ENCODE measurements at regions not wholly inside any gene's neighbourhood (a gene's known extent, or its start where the extent isn't known, plus 50 kb on each side); places are given as distances from the start of the nearest gene placed in this dataset.

GRCh38 chr14:61219256-61219655 is 61.9 kb downstream of the TMEM30B start:
- Histone ChIP-seq H3K36me3 (ENCODE audit: control insufficient read depth, insufficient read depth, low read length) (no peaks in the 10 kb centered on the region), H3K4me3 (ENCODE audit: low read depth, low read length) (no peak overlapping the region), H3K27me3 (ENCODE audit: control insufficient read depth, insufficient read depth, low read length) (no peaks in the 10 kb centered on the region)
- DNase-seq (ENCODE audit: low read depth) = peak; percentile 70
- TF ChIP-seq CTCF (IDR thresholded peaks at IDR 0.05; ENCODE audit: insufficient read depth, low read length, severe bottlenecking) = no peak
- FAIRE-seq = no peak

- no peak for FAIRE-seq
Measured at GRCh38 chr14:61218767-61219166, 62.4 kb downstream of the TMEM30B start.

DNA sequence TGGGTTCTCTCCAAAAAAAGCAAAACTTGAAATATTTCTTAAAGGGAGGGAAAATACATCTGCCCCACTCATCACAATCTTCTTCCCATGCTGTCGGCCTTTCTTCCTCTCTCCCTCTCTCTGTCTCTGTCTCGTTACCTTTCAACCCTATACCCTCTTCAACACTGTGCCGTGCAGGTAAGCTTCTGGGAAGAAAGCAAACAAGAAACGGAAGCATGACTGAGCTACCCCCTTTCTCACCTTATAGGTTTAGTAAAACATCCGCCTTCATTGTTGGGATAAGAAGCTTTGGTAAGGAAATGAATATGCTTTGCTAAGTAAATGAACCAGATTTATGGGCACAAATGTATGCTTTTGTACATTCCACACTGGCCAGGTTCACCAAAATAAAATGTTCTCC is 63.0 kb downstream of the TMEM30B start:
- H3K27me3 ChIP-seq (ENCODE audit: control insufficient read depth, insufficient read depth, low read length) = no peaks in the 10 kb centered on the region
- DNase-seq (ENCODE audit: low read depth) = peak; percentile 68
- no peak for TF ChIP-seq CTCF (IDR thresholded peaks at IDR 0.05; ENCODE audit: insufficient read depth, low read length, severe bottlenecking)
- FAIRE-seq = no peak
- H3K4me3 ChIP-seq (ENCODE audit: low read depth, low read length) = no peak overlapping the region
- no peaks in the 10 kb centered on the region for H3K36me3 ChIP-seq (ENCODE audit: control insufficient read depth, insufficient read depth, low read length)

More at GRCh38 chr14:61218767-61219166, 62.4 kb downstream of the TMEM30B start:
- DNase-seq (ENCODE audit: low read depth) = no peak
- Histone ChIP-seq H3K27me3 (ENCODE audit: control insufficient read depth, insufficient read depth, low read length) (no peaks in the 10 kb centered on the region), H3K36me3 (ENCODE audit: control insufficient read depth, insufficient read depth, low read length) (no peaks in the 10 kb centered on the region), H3K4me3 (ENCODE audit: low read depth, low read length) (no peak overlapping the region)
- no peak for TF ChIP-seq CTCF (IDR thresholded peaks at IDR 0.05; ENCODE audit: insufficient read depth, low read length, severe bottlenecking)

- TF ChIP-seq CTCF (IDR thresholded peaks at IDR 0.05; ENCODE audit: insufficient read depth, low read length, severe bottlenecking) = no peak
- no peak for FAIRE-seq
- no peak overlapping the region for H3K4me3 ChIP-seq (ENCODE audit: low read depth, low read length)
- no peak for DNase-seq (ENCODE audit: low read depth)
- H3K36me3 ChIP-seq (ENCODE audit: control insufficient read depth, insufficient read depth, low read length) = no peaks in the 10 kb centered on the region
- H3K27me3 ChIP-seq (ENCODE audit: control insufficient read depth, insufficient read depth, low read length) = no peaks in the 10 kb centered on the region
Measured at GRCh38 chr14:61217516-61217915, 63.6 kb downstream of the TMEM30B start.

DNA sequence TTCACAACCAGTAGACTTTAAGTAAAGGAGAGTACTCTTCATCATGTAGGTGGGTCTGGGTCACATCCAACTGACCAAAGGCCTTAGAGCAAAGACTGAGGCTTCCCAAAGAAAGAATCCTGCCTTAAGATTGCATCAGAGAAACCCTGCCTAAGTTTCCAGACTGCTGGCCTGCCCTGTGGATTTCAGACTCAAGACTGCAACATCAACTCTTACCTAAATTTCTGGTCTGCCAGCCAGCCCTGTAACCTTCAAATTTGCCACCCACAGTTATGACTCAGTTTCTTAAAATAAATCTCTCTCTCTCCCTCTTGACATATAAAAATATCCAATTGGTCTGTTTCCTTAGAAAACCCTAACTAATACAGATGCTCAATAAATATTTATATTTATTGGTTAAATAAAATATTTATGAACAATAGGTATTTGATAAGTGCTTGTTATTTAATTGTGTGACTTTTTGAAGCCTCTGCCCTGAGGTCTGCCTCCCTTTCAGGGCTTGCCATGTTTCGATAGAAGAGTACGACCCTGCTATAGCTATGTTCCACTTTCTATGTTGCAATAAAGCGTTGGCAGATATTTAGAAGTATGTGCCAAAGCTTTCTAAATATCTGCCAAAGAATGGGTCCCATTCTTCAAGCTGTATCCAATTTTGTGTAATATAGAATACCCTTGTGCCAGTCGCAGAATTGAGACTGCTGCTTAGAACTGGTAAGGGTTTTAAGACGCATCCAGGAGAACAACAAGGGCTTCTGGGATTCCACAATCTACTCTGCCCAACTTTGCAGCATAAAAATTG is 65.7 kb downstream of the TMEM30B start:
- no peak for TF ChIP-seq CTCF (IDR thresholded peaks at IDR 0.05; ENCODE audit: insufficient read depth, low read length, severe bottlenecking)
- FAIRE-seq (no peak), DNase-seq (ENCODE audit: low read depth) (no peak)
- Histone ChIP-seq H3K27me3 (ENCODE audit: control insufficient read depth, insufficient read depth, low read length) (no peaks in the 10 kb centered on the region), H3K4me3 (ENCODE audit: low read depth, low read length) (no peak overlapping the region), H3K36me3 (ENCODE audit: control insufficient read depth, insufficient read depth, low read length) (no peaks in the 10 kb centered on the region)

- DNase-seq (ENCODE audit: low read depth) (no peak), FAIRE-seq (no peak)
- no peaks in the 10 kb centered on the region for H3K36me3 ChIP-seq (ENCODE audit: control insufficient read depth, insufficient read depth, low read length)
- H3K4me3 ChIP-seq (ENCODE audit: low read depth, low read length) = no peak overlapping the region
- TF ChIP-seq CTCF (IDR thresholded peaks at IDR 0.05; ENCODE audit: insufficient read depth, low read length, severe bottlenecking) = no peak
- H3K27me3 ChIP-seq (ENCODE audit: control insufficient read depth, insufficient read depth, low read length) = no peaks in the 10 kb centered on the region
Measured at GRCh38 chr14:61213920-61214319, 67.2 kb downstream of the TMEM30B start.
